Astrocyte (in vitro differentiated cells and primary cell): ENCODE measurements at regions not wholly inside any gene's neighbourhood (a gene's known extent, or its start where the extent isn't known, plus 50 kb on each side); places are given as distances from the start of the nearest gene placed in this dataset.

Experiments used
- DNase-seq: peaks from one replicate; pipeline ENCODE4 v3.0.0-alpha.2; 2010; ENCODE audit warnings: low read depth
- FAIRE-seq: peaks from 2 replicates; lab custom pipeline; 2011; peaks lifted over from hg19 to GRCh38; lab: Jason Lieb, UNC
- H2AFZ ChIP-seq: 2 replicates; pipeline ENCODE4 v1.6.0; 2012; ENCODE audit warnings: low read depth, low read length, inconsistent platforms
- H3K27ac ChIP-seq: 2 replicates; pipeline ENCODE4 v1.5.1; 2011; ENCODE audit warnings: low read depth, low read length, inconsistent platforms
- H3K27me3 ChIP-seq: 2 replicates; pipeline ENCODE4 v1.6.0; 2011; ENCODE audit warnings: low read length, inconsistent platforms; ENCODE audit not compliant: insufficient read depth
- H3K36me3 ChIP-seq: 2 replicates; pipeline ENCODE4 v1.5.1; 2011; ENCODE audit warnings: low read length, inconsistent platforms; ENCODE audit not compliant: insufficient read depth
- H3K4me1 ChIP-seq: 2 replicates; pipeline ENCODE4 v1.5.1; 2011; ENCODE audit warnings: low read length, inconsistent platforms; ENCODE audit not compliant: insufficient read depth
- H3K4me2 ChIP-seq: 2 replicates; pipeline ENCODE4 v1.6.0; 2012; ENCODE audit warnings: low read length, inconsistent platforms
- H3K4me3 ChIP-seq: 2 replicates; pipeline ENCODE4 v1.5.1; 2011; ENCODE audit warnings: low read depth, mild to moderate bottlenecking, low read length, inconsistent platforms; ENCODE audit not compliant: insufficient read depth
- H3K79me2 ChIP-seq: 2 replicates; pipeline ENCODE4 v1.6.0; 2012; ENCODE audit warnings: mild to moderate bottlenecking, low read length, inconsistent platforms; ENCODE audit not compliant: insufficient read depth
- H3K9ac ChIP-seq: 2 replicates; pipeline ENCODE4 v1.6.0; 2012; ENCODE audit warnings: mild to moderate bottlenecking, low read length, inconsistent platforms
- H3K9me3 ChIP-seq: 2 replicates; pipeline ENCODE4 v1.5.1; 2012; ENCODE audit warnings: low read depth, mild to moderate bottlenecking, low read length, inconsistent platforms; ENCODE audit not compliant: insufficient read depth
- H4K20me1 ChIP-seq: 2 replicates; pipeline ENCODE4 v1.6.0; 2012; ENCODE audit warnings: low read length, inconsistent platforms; ENCODE audit not compliant: insufficient read depth
- H3K27ac Mint-ChIP-seq: one replicate; pipeline ENCODE4 v1.8.0; 2021; ENCODE audit warnings: mild to moderate bottlenecking, mixed read lengths; ENCODE audit not compliant: unreplicated experiment
- H3K27me3 Mint-ChIP-seq: one replicate; pipeline ENCODE4 v1.8.0; 2021; ENCODE audit warnings: low read depth, mixed read lengths; ENCODE audit not compliant: unreplicated experiment
- H3K36me3 Mint-ChIP-seq: one replicate; pipeline ENCODE4 v1.8.0; 2021; ENCODE audit warnings: low read depth, mixed read lengths; ENCODE audit not compliant: unreplicated experiment
- H3K4me1 Mint-ChIP-seq: one replicate; pipeline ENCODE4 v1.8.0; 2021; ENCODE audit warnings: low read depth, mixed read lengths; ENCODE audit not compliant: unreplicated experiment
- H3K4me3 Mint-ChIP-seq: one replicate; pipeline ENCODE4 v1.8.0; 2021; ENCODE audit warnings: mild to moderate bottlenecking, moderate library complexity, mixed read lengths; ENCODE audit not compliant: unreplicated experiment
- H3K9me3 Mint-ChIP-seq: one replicate; pipeline ENCODE4 v1.8.0; 2021; ENCODE audit warnings: mild to moderate bottlenecking, mixed read lengths; ENCODE audit not compliant: unreplicated experiment
- CTCF ChIP-seq: IDR thresholded peaks from 2 replicates; pipeline ENCODE4 v1.5.1; 2011; ENCODE audit warnings: low read depth, mild to moderate bottlenecking, inconsistent platforms, low read length, moderate library complexity; ENCODE audit not compliant: insufficient read depth
- EZH2 ChIP-seq: IDR thresholded peaks from 2 replicates; pipeline ENCODE4 v1.6.1; 2012; ENCODE audit warnings: mild to moderate bottlenecking, low read length, inconsistent platforms; ENCODE audit not compliant: insufficient read depth

GRCh38 chr1:184218458-184219075 is 167.0 kb downstream of the TSEN15 start:
- Histone ChIP-seq H3K36me3 (no peaks in the 10 kb centered on the region), H3K9ac (no peak overlapping the region), H2AFZ (no peak overlapping the region), H4K20me1 (no peaks in the 10 kb centered on the region), H3K4me1 (no peaks in the 10 kb centered on the region), H3K9me3 (no peaks in the 10 kb centered on the region), H3K27ac (no peak overlapping the region), H3K4me3 (no peak overlapping the region), H3K4me2 (no peak overlapping the region), H3K79me2 (no peaks in the 10 kb centered on the region), H3K27me3 (no peaks in the 10 kb centered on the region)
- DNase-seq (no peak), FAIRE-seq (no peak)
- Mint-ChIP-seq H3K36me3 (no peaks in the 10 kb centered on the region), H3K9me3 (no peaks in the 10 kb centered on the region), H3K27me3 (peaks cover 5% of the 10 kb centered on the region), H3K4me1 (no peaks in the 10 kb centered on the region), H3K27ac (no peak overlapping the region), H3K4me3 (no peak overlapping the region)
- TF ChIP-seq CTCF (no peak), EZH2 (no peak)

DNA sequence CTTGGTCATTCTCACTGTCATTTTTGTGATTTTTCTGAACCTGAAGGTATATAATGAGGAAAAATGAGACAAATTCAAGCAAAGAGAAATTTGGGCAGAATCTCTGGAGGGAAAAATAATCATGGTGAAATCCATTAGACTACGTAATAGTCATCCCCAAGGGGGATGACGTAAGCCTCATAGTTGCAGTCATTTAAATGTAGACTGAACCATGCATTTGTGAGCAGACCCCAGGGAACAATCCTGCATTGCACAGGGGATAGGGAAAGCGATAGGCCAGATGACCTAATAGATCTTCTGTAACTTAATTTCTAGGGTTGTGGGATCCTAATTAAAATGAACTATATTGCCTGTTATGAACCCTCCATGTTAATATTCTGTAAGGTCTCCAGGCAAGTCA is 167.4 kb upstream of the C1orf21 start:
- H3K36me3 Mint-ChIP-seq, result no peaks in the 10 kb centered on the region

More for the DNA sequence above, 167.4 kb upstream of the C1orf21 start:
- no peak overlapping the region for H3K4me3 ChIP-seq
- no peaks in the 10 kb centered on the region for H3K79me2 ChIP-seq
- H4K20me1 ChIP-seq, result no peaks in the 10 kb centered on the region
- H3K9me3 ChIP-seq, result no peaks in the 10 kb centered on the region
- no peak for DNase-seq
- Mint-ChIP-seq H3K27me3 (peaks cover 11% of the 10 kb centered on the region), H3K27ac (no peak overlapping the region), H3K9me3 (no peaks in the 10 kb centered on the region), H3K4me1 (no peaks in the 10 kb centered on the region), H3K4me3 (no peak overlapping the region)
- no peaks in the 10 kb centered on the region for H3K36me3 ChIP-seq
- H3K27ac ChIP-seq, result no peak overlapping the region
- no peak for TF ChIP-seq EZH2
- no peak for TF ChIP-seq CTCF
- H3K9ac ChIP-seq, result no peak overlapping the region
- H2AFZ ChIP-seq, result no peak overlapping the region
- H3K4me2 ChIP-seq, result no peak overlapping the region
- no peak for FAIRE-seq
- H3K4me1 ChIP-seq, result no peaks in the 10 kb centered on the region
- no peaks in the 10 kb centered on the region for H3K27me3 ChIP-seq
